ENCODE measurements at regions not wholly inside any gene's neighbourhood (a gene's known extent, or its start where the extent isn't known, plus 50 kb on each side); places are given as distances from the start of the nearest gene placed in this dataset.

GRCh38 chr3:118436697-118437262 lies 597.9 kb downstream of the IGSF11 start:
- TF ChIP-seq CTCF (IDR thresholded peaks at IDR 0.05) = no peak
- TF ChIP-seq POLR2A (IDR thresholded peaks at IDR 0.05) = no peak
- TF ChIP-seq EP300 (IDR thresholded peaks at IDR 0.05; ENCODE audit: low read depth) = no peak

Measured in transverse colon (tissue), 3 donors.